ENCODE measurements at regions not wholly inside any gene's neighbourhood (a gene's known extent, or its start where the extent isn't known, plus 50 kb on each side); places are given as distances from the start of the nearest gene placed in this dataset.

- TF ChIP-seq CTCF (IDR thresholded peaks at IDR 0.05) (no peak), POLR2A (IDR thresholded peaks at IDR 0.05) (no peak), EP300 (IDR thresholded peaks at IDR 0.05) (no peak)
Observed at GRCh38 chr6:168841609-168842278, 400.8 kb downstream of the SMOC2 start.

Measured in tibial nerve (tissue), 4 donors.